H1 (cell line): ENCODE measurements at regions not wholly inside any gene's neighbourhood (a gene's known extent, or its start where the extent isn't known, plus 50 kb on each side); places are given as distances from the start of the nearest gene placed in this dataset.

Experiments used
- CTCF ChIA-PET: fragments of 300-600 bp; sonication (Branson Sonifier 250); formaldehyde crosslinking; loops from one replicate; lab custom pipeline; 2021; ENCODE audit not compliant: partially characterized antibody; lab: Charles Lee
- POLR2A ChIA-PET: fragments of 300-600 bp; sonication (Branson Sonifier 250); formaldehyde crosslinking; loops from one replicate; lab custom pipeline; 2021; ENCODE audit warnings: inconsistent platforms; ENCODE audit not compliant: partially characterized antibody; lab: Charles Lee
- DNase-seq, 2 experiments: peaks; one replicate each; pipeline versions ENCODE4 v3.0.0 to v3.0.0-alpha.2; 2010 to 2022; ENCODE audit warnings: low spot score in 2 of 2, low read depth in 1 of 2, mixed read lengths in 1 of 2
- FAIRE-seq: peaks from 2 replicates; lab custom pipeline; 2011; peaks lifted over from hg19 to GRCh38; lab: Jason Lieb, UNC
- H2AFZ ChIP-seq: 2 replicates; pipeline ENCODE4 v1.8.1; 2012; ENCODE audit warnings: low read length, inconsistent platforms
- H2AK5ac ChIP-seq: 2 replicates; pipeline ENCODE4 v1.6.1; 2013; ENCODE audit warnings: low read depth, low read length
- H2BK120ac ChIP-seq: replicated peaks from 2 replicates; pipeline ENCODE3; 2013; ENCODE audit warnings: low read depth, low read length, inconsistent platforms
- H2BK12ac ChIP-seq: 2 replicates; pipeline ENCODE4 v1.6.1; 2013; ENCODE audit warnings: low read depth, low read length
- H2BK15ac ChIP-seq: 2 replicates; pipeline ENCODE4 v1.6.1; 2013; ENCODE audit warnings: low read length
- H2BK20ac ChIP-seq: 2 replicates; pipeline ENCODE4 v1.6.1; 2013; ENCODE audit warnings: low read length
- H2BK5ac ChIP-seq: 2 replicates; pipeline ENCODE4 v1.6.1; 2013; ENCODE audit warnings: low read depth, low read length
- H3K14ac ChIP-seq: 2 replicates; pipeline ENCODE4 v1.6.1; 2013; ENCODE audit warnings: inconsistent platforms; ENCODE audit not compliant: insufficient read length
- H3K18ac ChIP-seq: 2 replicates; pipeline ENCODE4 v1.6.1; 2013; ENCODE audit warnings: low read length; ENCODE audit errors: extremely low read depth
- H3K23ac ChIP-seq: 2 replicates; pipeline ENCODE4 v1.6.1; 2013; ENCODE audit warnings: inconsistent platforms; ENCODE audit not compliant: insufficient read length
- H3K23me2 ChIP-seq: 2 replicates; pipeline ENCODE4 v1.6.1; 2013; ENCODE audit warnings: low read depth, low read length
- H3K27ac ChIP-seq: 2 replicates; pipeline ENCODE4 v1.6.1; 2011; ENCODE audit warnings: low read depth, low read length, inconsistent platforms
- H3K27me3 ChIP-seq, 4 experiments: replicated peaks in 1 of 4; 1 replicate in 1 of 4; 2 replicates in 3 of 4; pipeline versions ENCODE4 v1.6.1 to v1.8.1; 2011 to 2013; ENCODE audit warnings: low read length in 3 of 4, mild to moderate bottlenecking in 3 of 4, inconsistent platforms in 2 of 4, mixed read lengths in 2 of 4, moderate library complexity in 1 of 4; ENCODE audit not compliant: control insufficient read depth in 3 of 4, insufficient read depth in 3 of 4; ENCODE audit errors: extremely low read depth in 1 of 4
- H3K36me3 ChIP-seq, 4 experiments: 2 replicates each; pipeline versions ENCODE4 v1.6.1 to v1.8.1; 2011 to 2013; ENCODE audit warnings: mild to moderate bottlenecking in 4 of 4, low read length in 3 of 4, moderate library complexity in 2 of 4, control low read depth in 1 of 4, inconsistent platforms in 1 of 4; ENCODE audit not compliant: insufficient read depth in 4 of 4, control insufficient read depth in 2 of 4
- H3K4ac ChIP-seq: replicated peaks from 2 replicates; pipeline ENCODE3; 2013; ENCODE audit warnings: low read length, low read depth, mixed read lengths, inconsistent platforms; ENCODE audit not compliant: insufficient read length
- H3K4me1 ChIP-seq, 4 experiments: replicated peaks in 1 of 4; 1 replicate in 1 of 4; 2 replicates in 3 of 4; pipeline versions ENCODE4 v1.6.1 to v1.8.1; 2011 to 2013; ENCODE audit warnings: low read length in 3 of 4, inconsistent platforms in 2 of 4, mixed read lengths in 1 of 4; ENCODE audit not compliant: insufficient read depth in 4 of 4, control insufficient read depth in 3 of 4
- H3K4me2 ChIP-seq, 2 experiments: 2 replicates each; pipeline versions ENCODE4 v1.6.1 to v1.8.1; 2011 to 2013; ENCODE audit warnings: low read depth in 2 of 2, low read length in 2 of 2, control low read depth in 1 of 2, inconsistent platforms in 1 of 2, mild to moderate bottlenecking in 1 of 2; ENCODE audit not compliant: insufficient read depth in 1 of 2
- H3K4me3 ChIP-seq, 4 experiments: fragments of 200-600, 300-600 bp in 1 of 4; sonication (generic), shearing (Covaris generic), sonication (Bioruptor Twin) in 1 of 4; 2 replicates each; pipeline versions ENCODE4 v1.5.1 to v1.8.1; 2011 to 2016; ENCODE audit warnings: low read length in 4 of 4, low read depth in 3 of 4, control low read depth in 2 of 4, inconsistent platforms in 2 of 4, mild to moderate bottlenecking in 2 of 4, mixed read lengths in 1 of 4, moderate library complexity in 1 of 4; ENCODE audit not compliant: insufficient read depth in 2 of 4; ENCODE audit errors: extremely low read depth in 1 of 4
- H3K56ac ChIP-seq: replicated peaks from 2 replicates; pipeline ENCODE3; 2013; ENCODE audit warnings: low read depth, mild to moderate bottlenecking, mixed read lengths, low read length, inconsistent platforms; ENCODE audit not compliant: insufficient read length
- H3K79me1 ChIP-seq: 2 replicates; pipeline ENCODE4 v1.6.1; 2013; ENCODE audit warnings: low read depth, low read length, control low read depth
- H3K79me2 ChIP-seq, 2 experiments: 2 replicates each; pipeline versions ENCODE4 v1.6.1 to v1.8.1; 2012 to 2013; ENCODE audit warnings: low read length in 2 of 2, mild to moderate bottlenecking in 2 of 2, inconsistent platforms in 1 of 2; ENCODE audit not compliant: insufficient read depth in 2 of 2, control insufficient read depth in 1 of 2
- H3K9ac ChIP-seq, 4 experiments: replicated peaks in 1 of 4; 1 replicate in 1 of 4; 2 replicates in 3 of 4; pipeline versions ENCODE4 v1.6.1 to v1.8.1; 2011 to 2013; ENCODE audit warnings: low read depth in 3 of 4, low read length in 3 of 4, control low read depth in 2 of 4, mild to moderate bottlenecking in 2 of 4, moderate library complexity in 2 of 4, inconsistent platforms in 1 of 4; ENCODE audit errors: extremely low read depth in 1 of 4
- H3K9me3 ChIP-seq, 2 experiments: 2 replicates each; pipeline versions ENCODE4 v1.6.1 to v1.8.1; 2012 to 2013; ENCODE audit warnings: mild to moderate bottlenecking in 2 of 2, moderate library complexity in 2 of 2, control low read depth in 1 of 2, inconsistent platforms in 1 of 2, low read depth in 1 of 2, low read length in 1 of 2, mixed read lengths in 1 of 2; ENCODE audit not compliant: insufficient read depth in 2 of 2
- H4K20me1 ChIP-seq, 2 experiments: replicated peaks in 1 of 2; 2 replicates each; pipeline versions ENCODE3 to v1.8.1; 2011 to 2013; ENCODE audit warnings: inconsistent platforms in 2 of 2, low read length in 2 of 2, mild to moderate bottlenecking in 1 of 2; ENCODE audit not compliant: insufficient read depth in 2 of 2, control insufficient read depth in 1 of 2
- H4K5ac ChIP-seq: 2 replicates; pipeline ENCODE4 v1.6.1; 2013; ENCODE audit warnings: low read length, low read depth, mixed read lengths, inconsistent platforms; ENCODE audit not compliant: insufficient read length
- H4K8ac ChIP-seq: 2 replicates; pipeline ENCODE4 v1.8.0; 2013; ENCODE audit warnings: mild to moderate bottlenecking, moderate library complexity, low read length, inconsistent platforms; ENCODE audit not compliant: insufficient read depth; ENCODE audit errors: extremely low read depth
- H4K91ac ChIP-seq: replicated peaks from 2 replicates; pipeline ENCODE3; 2013; ENCODE audit warnings: low read length, mixed read lengths, inconsistent platforms; ENCODE audit not compliant: insufficient read length
- CTCF ChIP-seq, 3 experiments: IDR thresholded peaks; 1 replicate in 2 of 3; 2 replicates in 1 of 3; pipeline versions ENCODE4 v1.5.1 to v1.6.1; 2011; ENCODE audit warnings: low read length in 3 of 3, mild to moderate bottlenecking in 3 of 3, inconsistent platforms in 2 of 3, low read depth in 1 of 3, moderate library complexity in 1 of 3; ENCODE audit not compliant: insufficient read depth in 1 of 3; ENCODE audit errors: control extremely low read depth in 1 of 3
- EP300 ChIP-seq, 2 experiments: IDR thresholded peaks; 1 replicate in 1 of 2; 2 replicates in 1 of 2; pipeline ENCODE4 v1.6.1; 2011 to 2012; ENCODE audit warnings: low read depth in 2 of 2, low read length in 2 of 2, mild to moderate bottlenecking in 2 of 2, borderline replicate concordance in 1 of 2, inconsistent platforms in 1 of 2, moderate library complexity in 1 of 2
- KDM5A ChIP-seq: fragments of 200-600 bp; IDR thresholded peaks from 2 replicates; pipeline ENCODE4 v1.7.1; 2012; ENCODE audit warnings: mild to moderate bottlenecking, low read length, inconsistent platforms, mixed read lengths
- MAFK ChIP-seq: IDR thresholded peaks from 2 replicates; pipeline ENCODE4 v1.6.1; 2012; ENCODE audit warnings: low read depth, mild to moderate bottlenecking, improper control_type of control experiment, low read length
- NANOG ChIP-seq: IDR thresholded peaks from 2 replicates; pipeline ENCODE4 v1.6.1; 2011; ENCODE audit warnings: low read length, low read depth, mild to moderate bottlenecking, inconsistent platforms; ENCODE audit not compliant: insufficient read depth, poor library complexity, severe bottlenecking
- RFX5 ChIP-seq: IDR thresholded peaks from 2 replicates; pipeline ENCODE4 v1.6.1; 2011; ENCODE audit warnings: low read depth, low read length, improper control_type of control experiment, borderline replicate concordance
- SIN3A ChIP-seq, 2 experiments: IDR thresholded peaks in 1 of 2; conservative IDR thresholded peaks in 1 of 2; 2 replicates each; pipeline ENCODE4 v1.6.1; 2011 to 2012; ENCODE audit warnings: low read length in 2 of 2, improper control_type of control experiment in 1 of 2, low read depth in 1 of 2, mild to moderate bottlenecking in 1 of 2
- SP2 ChIP-seq: IDR thresholded peaks from 2 replicates; pipeline ENCODE4 v1.6.1; 2012; ENCODE audit warnings: mild to moderate bottlenecking, low read length, inconsistent platforms
- SP4 ChIP-seq: IDR thresholded peaks from 2 replicates; pipeline ENCODE4 v1.6.1; 2012; ENCODE audit warnings: low read length, inconsistent platforms
- SUZ12 ChIP-seq: fragments of 200-600 bp; sonication (generic); IDR thresholded peaks from 2 replicates; pipeline ENCODE4 v1.6.1; 2012; ENCODE audit warnings: mild to moderate bottlenecking, inconsistent platforms, low read length, moderate library complexity, mixed read lengths
- ZNF274 ChIP-seq: IDR thresholded peaks from 2 replicates; pipeline ENCODE4 v1.7.0; 2012; ENCODE audit warnings: low read length, borderline replicate concordance; ENCODE audit errors: extremely low read depth
- WGBS, 2 experiments: shearing (Covaris generic) in 1 of 2; methylation state at CpG; one replicate each; pipeline versions ENCODE4 v1.1.6 to v1.1.7; 2013 to 2015; ENCODE audit warnings: low lambda C conversion rate in 2 of 2, mixed read lengths in 2 of 2, inconsistent platforms in 1 of 2, low coverage in 1 of 2, missing lambda C conversion rate in 1 of 2; ENCODE audit not compliant: insufficient replicate concordance in 2 of 2, insufficient coverage in 1 of 2, insufficient read length in 1 of 2; ENCODE audit errors: extremely low coverage in 1 of 2, missing lambda C conversion rate in 1 of 2; 5-methylcytosine and 5-hydroxymethylcytosine counted together

GRCh38 chr15:67922106-67922675, 82.3 kb upstream of the RNU6-1 start:
- H2AFZ ChIP-seq = no peak overlapping the region
- no peak overlapping the region for H3K14ac ChIP-seq
- H3K79me1 ChIP-seq = no peaks in the 10 kb centered on the region
- H2BK20ac ChIP-seq = no peak overlapping the region
- no peak overlapping the region for H3K9ac ChIP-seq
- H2BK15ac ChIP-seq = no peak overlapping the region
- no peaks in the 10 kb centered on the region for H3K9me3 ChIP-seq
- H4K5ac ChIP-seq = no peak overlapping the region
- CTCF ChIA-PET = no interaction called here
- DNase-seq (no peak), FAIRE-seq (no peak)
- H4K91ac ChIP-seq = no peak overlapping the region
- H3K4me1 ChIP-seq = peaks cover 0 to 5% (median 2%) of the 10 kb centered on the region in 4 experiments; a peak in 5 of 7 replicates
- no peak overlapping the region for H3K23ac ChIP-seq
- WGBS, 2 experiments = 91% methylated on average over 7 of the region's 7 CpGs; no CpG with 5 or more reads in 1 of the 2 experiments
- H3K18ac ChIP-seq = no peak overlapping the region
- no peak overlapping the region for H2BK12ac ChIP-seq
- no peaks in the 10 kb centered on the region for H3K23me2 ChIP-seq
- no peak overlapping the region for H3K4ac ChIP-seq
- no peak overlapping the region for H2AK5ac ChIP-seq
- no peaks in the 10 kb centered on the region for H4K20me1 ChIP-seq
- H3K27ac ChIP-seq = no peak overlapping the region
- no peaks in the 10 kb centered on the region for H3K27me3 ChIP-seq
- H3K56ac ChIP-seq = no peak overlapping the region
- H3K4me2 ChIP-seq = no peak overlapping the region
- H2BK5ac ChIP-seq = no peak overlapping the region
- no peak overlapping the region for H4K8ac ChIP-seq
- no peaks in the 10 kb centered on the region for H3K36me3 ChIP-seq
- H3K4me3 ChIP-seq = no peak overlapping the region
- H3K79me2 ChIP-seq = no peaks in the 10 kb centered on the region
- POLR2A ChIA-PET = interaction anchor here (1.0 kb wide), 1 partner anchor 24 kb away, joined by 3 read pairs; no protein-coding TSS in a partner anchor
- no peak overlapping the region for H2BK120ac ChIP-seq
- TF ChIP-seq MAFK (no peak), SIN3A (conservative IDR thresholded peaks at IDR 0.05 in 1 of 2, IDR thresholded peaks at IDR 0.05 in 1 of 2; ENCODE audit: low read depth in 1 of 2, low read length in 2 of 2) (no peak), KDM5A (no peak), EP300 (IDR thresholded peaks at IDR 0.05; ENCODE audit: borderline replicate concordance in 1 of 2, low read depth in 2 of 2, low read length in 2 of 2) (no peak), CTCF (IDR thresholded peaks at IDR 0.05; ENCODE audit: control extremely low read depth in 1 of 3, insufficient read depth in 1 of 3, low read depth in 1 of 3, low read length in 3 of 3) (no peak), SP2 (no peak), NANOG (no peak), SUZ12 (no peak), ZNF274 (no peak), SP4 (no peak), RFX5 (no peak)
